ENCODE measurements at regions not wholly inside any gene's neighbourhood (a gene's known extent, or its start where the extent isn't known, plus 50 kb on each side); places are given as distances from the start of the nearest gene placed in this dataset.
A peak's percentile ranks its signal among the peaks of the same experiment; 100 is the strongest.

DNA sequence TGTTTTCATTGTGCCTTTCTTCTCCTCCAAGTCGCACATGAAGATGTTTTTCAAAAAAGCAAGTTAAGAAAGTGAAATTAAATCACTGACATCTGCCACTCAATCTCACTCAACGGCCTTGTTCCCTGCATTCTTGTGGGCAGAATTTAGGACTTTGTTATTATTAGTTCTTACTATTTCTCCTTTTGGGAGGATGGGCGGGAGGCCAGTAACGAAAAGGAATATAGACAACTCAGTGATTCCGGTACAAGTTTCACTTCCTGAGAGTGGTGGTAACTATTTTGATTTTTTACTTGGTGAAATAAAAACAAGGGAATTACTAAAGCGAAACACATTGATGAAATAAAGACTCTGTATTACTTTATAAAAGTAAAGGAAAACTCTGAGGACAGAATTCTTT lies 231.9 kb upstream of the HABP2 start:
- DNase-seq (ENCODE audit: low read depth) = no peak

DNA sequence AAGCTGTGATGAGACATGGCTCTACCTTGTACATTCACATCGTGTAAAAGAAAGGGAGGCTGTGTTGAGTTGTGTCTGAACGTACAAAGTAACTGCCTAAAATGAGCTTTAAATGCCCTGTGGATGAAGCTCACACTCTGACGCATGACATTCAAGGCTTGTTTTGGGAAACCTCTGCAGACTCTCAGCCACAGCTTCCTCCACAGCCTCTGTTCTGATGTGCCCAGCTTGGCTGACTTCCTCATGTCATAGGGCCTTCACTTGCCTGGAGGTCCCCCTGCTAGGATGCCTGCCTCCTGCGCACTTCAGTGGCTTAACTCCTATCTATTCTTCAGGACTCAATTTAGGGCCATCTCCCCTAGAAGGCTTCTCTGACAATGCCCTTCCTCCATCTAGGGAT lies 230.0 kb upstream of the HABP2 start:
- no peak for DNase-seq (ENCODE audit: low read depth)

DNA sequence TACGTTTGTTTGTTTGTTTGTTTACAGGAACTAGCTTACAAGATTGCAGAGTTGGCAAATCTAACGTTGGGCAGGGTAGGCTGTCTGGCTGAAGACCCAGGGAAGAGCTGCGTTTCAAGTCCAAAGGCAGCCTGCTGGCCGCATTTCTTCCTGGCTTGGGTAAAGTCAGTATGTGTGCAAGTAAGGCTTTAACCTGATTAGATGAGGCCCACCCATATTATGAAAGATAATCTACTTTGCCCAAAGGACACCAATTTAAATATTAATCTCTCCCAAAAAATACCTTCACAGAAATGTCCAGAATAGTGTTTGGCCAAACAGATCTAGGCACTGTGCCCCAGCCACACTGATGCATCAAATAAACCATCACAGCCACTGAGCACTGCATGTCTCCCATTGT lies 228.9 kb upstream of the HABP2 start:
- DNase-seq (ENCODE audit: low read depth) = no peak

DNA sequence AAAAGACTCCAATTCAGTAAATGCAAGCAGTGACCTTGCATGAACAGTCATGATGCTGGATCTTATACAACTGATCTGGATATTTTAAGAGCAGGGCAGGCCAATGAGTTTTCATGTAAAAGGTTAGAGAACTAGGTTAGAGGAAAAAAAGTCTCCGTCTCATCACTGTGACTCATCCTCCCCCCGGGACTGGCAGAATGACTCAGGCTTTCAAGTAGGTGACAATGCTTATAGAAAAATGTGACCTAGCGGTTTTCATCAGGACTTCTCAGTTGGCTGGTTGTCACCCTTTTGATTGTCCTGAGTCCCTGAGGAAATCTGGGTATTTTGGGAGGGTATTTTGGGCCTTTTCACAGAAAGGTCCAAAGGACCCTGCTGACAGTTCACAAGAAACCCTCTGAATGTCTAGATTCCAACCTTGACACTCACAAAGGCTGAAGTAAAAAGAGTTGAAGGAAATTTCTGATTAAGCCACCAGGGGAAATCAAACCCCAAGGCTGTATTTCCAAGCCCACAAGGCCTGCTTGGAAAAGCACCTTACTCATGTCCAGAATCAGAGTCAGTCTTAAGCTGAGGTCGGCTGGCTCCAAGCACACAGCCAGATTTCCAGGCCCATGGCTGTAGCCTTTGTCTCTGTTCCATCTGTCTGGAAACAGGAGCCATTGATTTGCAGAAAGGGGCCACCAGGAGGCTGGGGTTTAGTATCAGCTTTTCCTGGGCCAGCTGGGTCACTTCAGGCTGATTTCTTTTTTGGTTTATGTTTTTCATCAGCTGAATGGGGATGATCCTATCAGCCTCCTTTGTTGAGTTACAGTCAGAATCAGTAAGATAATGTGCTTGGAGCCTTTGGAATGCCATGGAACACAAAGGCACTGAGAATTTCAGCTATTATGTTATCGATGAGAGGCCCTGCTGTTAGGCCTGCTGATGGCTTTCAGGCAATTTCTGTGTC lies 226.4 kb upstream of the HABP2 start:
- DNase-seq (ENCODE audit: low read depth) = no peak

DNA sequence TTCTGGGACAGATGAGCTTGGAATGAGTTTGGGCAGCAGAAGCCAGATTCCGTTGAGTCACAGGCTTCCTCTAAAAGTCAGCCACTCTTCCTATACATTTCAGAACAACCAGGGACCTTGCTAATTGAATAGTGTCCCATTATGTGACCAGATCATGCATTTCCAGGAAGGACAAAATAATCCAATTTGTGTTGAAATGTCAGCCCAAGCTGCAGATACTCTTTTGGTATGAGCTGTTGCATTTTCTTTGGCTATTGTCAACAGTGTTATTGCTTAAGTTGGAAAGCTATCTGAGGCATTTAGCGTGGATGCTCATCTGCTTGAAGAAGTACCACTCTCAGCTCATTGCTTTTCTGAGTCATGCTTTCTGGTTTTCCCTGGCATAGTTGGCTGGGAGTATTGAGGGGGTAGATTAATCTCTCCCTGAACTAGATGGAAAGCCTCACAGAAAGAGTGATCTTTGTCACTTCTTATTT lies 223.7 kb upstream of the HABP2 start:
- DNase-seq (ENCODE audit: low read depth) = no peak

DNA sequence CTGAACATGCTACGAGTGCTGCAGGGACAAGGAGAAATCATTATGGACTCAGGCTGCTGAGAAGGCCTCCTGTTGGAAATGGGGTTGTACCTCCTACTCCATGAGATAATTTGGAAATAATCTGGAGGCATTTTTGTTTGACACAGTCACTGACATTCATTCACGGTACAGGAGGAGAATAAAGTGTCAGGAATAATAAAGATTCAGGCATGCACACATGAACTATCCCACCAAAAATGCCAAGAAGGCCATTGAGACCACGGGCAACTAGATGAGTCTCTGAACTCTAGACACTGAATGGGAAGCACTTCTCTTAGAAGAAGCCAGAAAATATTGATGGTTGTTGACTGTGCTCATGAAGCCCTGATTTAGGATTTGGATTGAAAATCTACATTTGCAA lies 220.9 kb upstream of the HABP2 start:
- no peak for DNase-seq (ENCODE audit: low read depth)

DNA sequence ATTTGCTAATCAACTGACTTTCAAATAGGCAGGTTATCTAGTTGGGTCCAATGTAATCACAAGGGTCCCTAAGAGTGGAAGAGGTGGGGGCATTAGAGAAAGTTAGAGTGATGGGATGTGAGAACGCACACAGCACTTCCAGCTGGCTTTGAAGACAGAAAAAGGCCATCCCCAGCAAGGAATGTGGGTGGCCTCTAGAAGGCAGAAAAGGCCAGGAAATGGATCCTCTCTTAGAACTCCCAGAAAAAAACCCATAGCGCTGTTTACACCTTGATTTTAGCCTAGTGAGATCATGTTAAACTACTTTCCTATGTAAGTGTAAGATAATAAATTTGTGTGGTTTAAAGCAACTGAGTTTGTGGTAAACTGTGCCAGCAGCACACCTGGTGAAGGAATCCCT lies 219.5 kb upstream of the HABP2 start:
- DNase-seq (ENCODE audit: low read depth) = no peak

DNA sequence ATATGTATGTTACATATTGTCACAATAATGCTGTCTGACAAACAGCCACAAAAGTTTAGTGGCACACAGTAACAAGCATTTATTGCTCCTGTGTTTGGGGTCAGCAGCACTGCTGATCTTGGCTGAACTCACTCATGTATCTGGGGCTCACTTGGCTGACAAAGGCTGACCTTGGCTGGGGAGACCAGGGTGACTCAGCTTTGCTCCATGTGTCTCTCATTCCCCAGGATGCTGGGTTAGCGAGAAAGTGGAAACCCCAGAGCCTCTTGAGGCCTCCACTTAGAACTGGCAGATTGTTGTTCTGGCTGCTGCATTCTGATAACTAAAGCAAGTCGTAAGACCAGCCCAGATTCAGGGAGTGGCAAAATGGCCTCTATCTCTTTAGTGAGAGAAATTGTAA lies 217.3 kb upstream of the HABP2 start:
- no peak for DNase-seq (ENCODE audit: low read depth)

DNA sequence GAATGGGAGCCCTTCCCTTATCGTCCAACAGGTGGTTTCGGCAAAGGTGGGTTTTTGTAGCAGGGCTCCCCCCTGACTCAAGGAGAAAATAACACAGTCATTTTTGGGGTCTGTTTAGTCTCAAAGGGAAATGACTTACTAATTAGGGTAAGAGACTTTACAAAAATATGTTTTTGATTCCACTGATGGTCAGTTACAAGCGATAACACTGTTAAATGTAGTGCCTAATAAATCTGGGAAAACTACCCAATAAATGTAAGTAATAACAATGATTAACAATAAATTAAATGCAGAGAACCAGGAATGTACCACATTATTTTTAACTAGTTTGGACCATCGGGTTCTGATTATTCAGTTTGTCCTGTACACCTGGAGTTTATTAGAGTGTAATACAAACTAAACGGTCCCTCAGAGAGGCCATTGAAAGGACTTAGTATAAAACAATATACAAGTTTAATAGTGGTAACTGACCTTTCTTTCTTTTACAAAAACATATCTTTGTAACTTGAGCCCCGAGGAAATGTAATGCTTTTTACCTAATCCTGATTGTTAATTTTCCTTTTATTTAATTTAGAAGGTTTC lies 216.2 kb upstream of the HABP2 start:
- DNase-seq (ENCODE audit: low read depth) = no peak

DNA sequence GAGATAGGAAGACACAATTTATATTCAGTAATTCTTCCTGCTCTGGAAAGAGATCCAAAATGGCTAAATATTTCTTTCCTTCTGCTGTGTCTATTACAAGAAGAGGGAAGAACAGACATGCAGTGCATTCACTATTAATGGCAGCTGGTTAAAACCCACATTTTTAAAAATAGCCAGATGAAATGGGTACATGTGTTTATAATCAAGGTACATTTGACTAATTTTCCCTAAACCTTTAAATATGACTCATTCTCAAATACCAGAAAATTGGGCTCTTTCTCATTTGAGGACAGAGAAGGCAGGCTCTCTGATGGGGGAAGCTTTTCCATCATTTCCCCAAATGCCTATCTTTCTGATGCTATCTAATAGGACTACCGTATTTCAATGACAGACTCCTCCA lies 215.7 kb upstream of the HABP2 start:
- no peak for DNase-seq (ENCODE audit: low read depth)

DNA sequence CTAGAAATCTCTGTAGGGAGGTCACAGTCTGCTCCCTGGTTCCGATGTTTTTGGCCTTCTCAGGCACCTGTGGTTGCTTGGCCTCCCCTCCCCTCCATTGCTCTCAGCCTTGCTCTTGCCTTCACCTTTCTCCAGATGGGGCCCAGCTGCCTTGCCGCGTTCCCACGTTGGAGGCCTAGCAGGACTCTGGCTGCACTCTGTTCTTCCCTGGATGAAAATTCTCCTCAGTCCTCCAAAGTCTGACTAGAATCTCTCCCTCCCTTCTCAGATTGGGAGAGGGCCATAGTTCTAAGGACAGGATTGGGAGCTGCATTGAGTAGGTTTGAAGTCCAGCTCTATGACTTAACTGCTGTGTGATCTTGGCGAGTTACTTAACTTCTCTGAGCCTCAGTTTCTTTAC lies 213.7 kb upstream of the HABP2 start:
- DNase-seq (ENCODE audit: low read depth) = no peak

DNA sequence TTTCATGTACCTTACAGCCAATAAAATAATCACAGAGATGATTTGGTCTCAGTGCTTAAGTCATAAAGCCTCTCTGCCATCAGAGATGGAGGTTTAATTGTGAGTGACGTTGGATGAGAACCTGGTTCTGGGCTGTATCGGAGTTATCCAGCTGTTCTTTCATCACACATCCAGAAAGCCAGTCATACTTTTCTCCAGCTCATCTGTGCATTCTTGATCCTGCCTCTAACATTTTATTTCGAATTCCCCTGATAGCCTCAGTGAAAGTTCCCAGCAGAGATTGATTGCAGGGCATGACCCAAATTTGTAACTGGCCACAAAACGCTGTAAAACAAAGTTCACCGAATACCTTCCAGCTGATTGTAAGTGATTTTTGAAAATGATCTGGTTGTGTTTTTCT lies 212.6 kb upstream of the HABP2 start:
- DNase-seq (ENCODE audit: low read depth) = peak; percentile 68

DNA sequence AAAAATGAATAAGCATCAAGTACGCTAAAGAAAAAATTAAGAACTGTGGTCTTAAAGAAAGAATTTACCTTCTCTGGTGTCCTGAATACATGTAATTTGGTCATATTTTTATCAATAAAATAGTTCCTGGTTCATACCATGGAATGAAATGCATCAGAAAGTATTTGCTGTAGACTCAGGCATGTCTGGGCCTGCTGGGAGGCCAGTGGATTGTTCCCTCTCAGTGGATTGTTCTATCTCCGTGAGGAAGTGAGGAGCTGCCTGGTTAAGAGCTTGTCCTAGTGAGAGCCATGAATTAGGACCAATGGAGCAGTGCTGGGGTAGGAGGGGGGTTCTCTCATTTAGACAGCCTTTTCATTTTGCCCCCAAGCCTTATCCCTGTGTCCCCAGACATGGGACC lies 211.7 kb upstream of the HABP2 start:
- DNase-seq (ENCODE audit: low read depth) = no peak

DNA sequence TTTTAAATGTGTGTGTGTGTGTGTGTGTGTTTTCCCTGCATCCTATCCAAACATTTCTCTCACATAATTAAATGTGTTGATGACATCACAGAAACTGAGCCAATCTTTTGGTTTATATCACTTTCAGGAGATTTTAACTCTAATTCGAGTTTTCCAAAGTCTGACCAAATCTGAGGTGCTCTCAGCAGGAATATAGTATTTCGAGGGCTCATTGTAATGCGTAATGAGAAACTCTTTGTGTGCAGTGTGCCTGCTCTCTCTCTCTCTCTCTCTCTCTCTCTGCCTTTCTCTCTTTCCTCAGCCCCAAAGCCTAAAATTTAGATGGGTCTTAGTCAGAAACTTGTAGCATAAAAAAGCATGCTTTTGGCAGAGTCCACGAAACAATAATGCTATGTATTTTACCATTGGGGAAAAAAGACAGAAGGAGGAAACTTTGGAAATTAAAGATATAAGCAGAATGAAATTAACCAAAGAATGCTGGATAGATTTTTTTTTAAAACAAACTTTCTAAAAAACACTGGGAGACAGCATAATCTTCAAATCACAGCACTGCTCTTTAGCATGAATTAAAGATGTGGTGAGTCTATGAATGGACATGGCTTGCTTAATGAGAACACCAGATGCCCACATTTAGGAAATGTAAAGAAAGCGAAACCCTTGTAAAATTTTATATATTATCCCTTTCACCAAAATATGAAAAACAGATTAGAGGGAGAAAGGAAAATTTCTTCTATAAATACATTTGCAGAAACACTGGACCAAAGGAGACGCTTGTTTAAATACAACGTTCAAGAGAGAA lies 206.8 kb upstream of the HABP2 start:
- DNase-seq (ENCODE audit: low read depth) = no peak

DNA sequence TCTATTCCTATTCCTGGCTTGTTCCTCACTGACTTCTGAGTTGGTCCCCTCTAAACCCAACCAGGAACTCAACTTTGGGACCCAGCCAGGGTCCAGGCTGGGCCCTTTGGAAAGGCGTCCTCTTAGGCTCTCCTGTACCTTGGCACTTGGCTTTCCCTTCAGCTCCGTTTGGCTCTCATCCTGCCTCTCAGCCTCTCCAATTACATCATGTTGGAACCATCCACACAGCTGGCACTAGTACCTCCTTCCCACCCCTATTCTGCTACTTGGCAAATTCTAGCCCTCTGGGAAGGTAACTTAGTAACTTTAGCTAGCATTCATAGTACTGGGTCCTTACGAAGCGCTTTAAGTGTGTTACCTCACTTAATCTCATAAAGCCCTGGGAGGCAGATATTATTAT lies 205.3 kb upstream of the HABP2 start:
- DNase-seq (ENCODE audit: low read depth) = no peak

DNA sequence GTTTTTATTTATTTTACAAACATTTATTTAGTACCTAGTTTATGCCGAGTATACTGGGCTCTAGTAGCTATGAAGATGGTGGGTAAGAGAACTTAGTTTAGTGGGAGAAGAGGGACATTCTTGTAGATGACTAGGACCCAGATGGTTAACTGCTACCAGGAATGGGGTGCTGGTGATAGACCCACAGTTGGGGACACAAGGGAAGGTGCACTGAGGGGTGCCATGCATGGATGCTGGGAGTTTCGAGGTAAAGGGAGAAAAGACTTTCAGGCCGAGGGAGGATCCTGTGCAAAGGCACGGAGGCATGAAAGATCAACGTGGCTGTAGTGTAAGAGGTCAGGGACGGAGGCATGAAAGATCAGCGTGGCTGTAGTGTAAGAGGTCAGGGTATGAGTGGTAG lies 204.2 kb upstream of the HABP2 start:
- no peak for DNase-seq (ENCODE audit: low read depth)

DNA sequence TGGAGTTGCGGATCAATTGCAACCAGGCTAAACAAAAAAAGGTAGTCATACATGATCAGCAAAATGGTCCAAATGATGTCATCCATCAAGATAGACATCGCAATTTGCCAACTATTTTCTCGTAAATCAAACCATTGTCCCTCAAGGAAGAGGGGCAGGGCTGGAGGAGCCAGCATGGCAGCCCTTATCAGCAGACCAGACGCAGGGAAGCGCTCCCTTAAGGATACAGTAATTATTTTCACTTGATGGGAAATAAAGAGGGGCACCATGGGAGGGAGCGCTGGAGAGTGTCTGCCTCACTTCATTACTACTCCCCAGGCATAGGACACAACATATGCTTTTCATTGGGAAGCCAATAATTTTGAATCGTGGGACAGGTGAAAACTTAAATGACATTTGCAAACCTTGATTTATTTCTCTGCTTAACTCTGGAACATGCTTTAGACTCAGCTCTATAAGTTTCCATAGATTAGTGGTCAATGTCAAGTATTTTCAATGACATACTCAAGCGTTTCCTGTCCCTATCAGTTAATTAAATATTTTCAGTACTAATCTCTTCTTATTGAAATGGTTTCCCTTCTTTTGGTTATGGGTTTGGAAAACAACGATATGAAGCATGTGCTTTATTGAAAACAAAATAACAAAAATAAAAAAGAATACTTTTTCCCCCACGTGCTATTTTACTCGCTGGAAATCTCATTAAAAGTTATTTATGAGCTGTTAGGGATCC lies 202.4 kb upstream of the HABP2 start:
- no peak for DNase-seq (ENCODE audit: low read depth)

DNA sequence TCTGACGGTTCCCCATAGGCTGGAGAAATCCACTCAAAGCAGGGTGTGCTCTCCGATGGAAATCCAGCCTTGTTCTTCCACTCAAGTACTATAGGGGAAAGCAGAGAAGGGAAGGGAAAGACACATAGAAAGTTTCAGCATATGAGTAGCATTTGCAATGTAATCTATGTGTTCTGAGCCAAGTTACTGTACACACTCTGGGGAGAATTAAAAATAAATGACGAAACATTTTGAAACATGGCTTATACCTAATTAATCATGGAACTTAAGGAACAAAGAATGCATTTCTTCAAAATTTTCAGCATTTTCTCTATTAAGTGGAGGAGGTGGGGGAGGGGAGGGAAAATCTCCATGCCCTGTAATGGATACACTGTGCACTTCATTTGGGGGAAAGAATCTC lies 198.1 kb upstream of the HABP2 start:
- DNase-seq (ENCODE audit: low read depth) = no peak

DNA sequence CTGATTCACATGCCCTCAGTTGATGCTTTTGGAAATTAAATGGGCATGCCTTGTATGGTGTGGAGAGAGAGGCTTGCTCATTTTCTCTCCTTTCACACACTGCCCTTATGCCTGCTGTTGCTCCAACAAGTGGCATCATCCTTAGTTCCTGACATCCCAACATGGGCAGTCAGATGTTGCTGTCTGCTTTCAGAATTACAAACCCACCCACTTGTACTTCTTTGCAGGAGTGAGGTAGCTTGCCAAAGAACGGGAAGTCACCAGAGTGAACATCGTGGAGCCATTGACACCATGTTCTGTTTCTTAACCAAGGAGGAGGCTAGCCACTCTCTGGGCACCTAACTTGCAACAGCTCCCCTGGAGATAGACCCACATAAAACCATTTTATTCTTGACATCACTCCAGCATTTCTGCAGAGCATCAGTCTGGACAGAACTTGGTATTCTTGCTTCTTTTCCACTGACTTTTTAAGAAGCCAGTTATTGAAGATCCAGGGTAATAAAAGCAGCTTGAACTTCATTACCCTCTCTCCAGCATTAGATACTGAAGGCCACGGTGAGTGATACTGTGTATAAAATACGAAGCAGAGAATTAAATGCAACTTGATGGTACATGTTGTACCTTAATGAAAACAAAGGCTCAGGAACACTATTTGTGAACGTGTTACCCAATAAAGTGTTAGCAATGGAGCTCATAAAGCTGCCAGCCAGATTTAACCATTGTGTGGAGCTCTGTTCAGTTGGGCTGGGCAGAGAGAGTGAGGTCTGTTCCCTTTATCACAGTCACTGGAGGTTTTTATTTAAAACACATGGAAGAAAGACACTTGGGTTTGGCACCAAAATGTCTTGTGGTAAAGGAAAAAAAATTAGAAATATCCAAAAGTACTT lies 195.8 kb upstream of the HABP2 start:
- DNase-seq (ENCODE audit: low read depth) = no peak

DNA sequence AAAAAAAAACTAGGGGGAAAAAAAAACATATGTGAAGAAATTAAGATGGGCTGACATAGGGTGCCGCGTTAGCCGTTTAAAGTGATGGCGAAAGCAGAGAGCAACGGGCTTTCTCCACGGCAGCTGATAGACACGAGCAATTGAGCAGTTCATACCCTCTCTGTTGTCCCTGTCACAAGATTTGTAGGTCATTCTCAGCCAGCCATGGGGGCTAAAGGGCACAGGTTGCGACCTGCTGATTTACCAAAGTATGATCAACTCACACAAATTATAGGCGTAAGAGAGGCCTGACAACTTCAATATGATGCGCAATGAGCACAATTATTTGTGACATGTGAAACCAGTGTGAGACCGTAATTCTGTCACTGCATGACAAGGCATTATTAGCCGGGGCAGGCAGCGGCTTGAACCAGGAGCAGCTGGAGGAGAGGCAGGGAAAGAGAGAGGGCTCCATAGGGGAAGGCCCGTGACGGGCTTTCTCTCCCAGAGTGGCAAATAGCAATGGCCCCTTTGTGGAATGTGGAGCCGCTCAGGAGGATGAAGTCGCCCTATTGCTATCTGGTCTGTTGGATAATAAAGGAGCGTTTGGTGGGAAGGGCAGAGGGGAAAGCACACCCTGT lies 195.1 kb upstream of the HABP2 start:
- no peak for DNase-seq (ENCODE audit: low read depth)
